ENCODE measurements at regions not wholly inside any gene's neighbourhood (a gene's known extent, or its start where the extent isn't known, plus 50 kb on each side); places are given as distances from the start of the nearest gene placed in this dataset.

- dilution Hi-C loops (cut with MboI; ENCODE audit: extremely low pct_ligation_motif_present, low sequenced_read_pairs): no loop called here
- Histone ChIP-seq H3K4me1 (ENCODE audit: control insufficient read depth, extremely low read depth, insufficient read depth, low read length) (no peaks in the 10 kb centered on the region), H3K9ac (replicated peaks; ENCODE audit: extremely low read depth, insufficient read depth, low read length) (no peak overlapping the region), H3K4me3 (replicated peaks in 1 of 3; ENCODE audit: insufficient read depth in 1 of 3, low read depth in 1 of 3, low read length in 3 of 3) (no peak overlapping the region), H3K4me2 (ENCODE audit: insufficient read depth, low read length) (no peak overlapping the region), H3K27ac (ENCODE audit: insufficient read depth, low read depth, low read length) (no peak overlapping the region), H4K20me1 (replicated peaks; ENCODE audit: control insufficient read depth, extremely low read depth, insufficient read depth, low read length) (no peaks in the 10 kb centered on the region), H3K36me3 (ENCODE audit: control insufficient read depth in 2 of 2, extremely low read depth in 1 of 2, insufficient read depth in 2 of 2, low read length in 2 of 2) (no peaks in the 10 kb centered on the region), H3K79me2 (ENCODE audit: control insufficient read depth, insufficient read depth, low read length) (no peaks in the 10 kb centered on the region), H3K27me3 (ENCODE audit: control insufficient read depth in 2 of 2, insufficient read depth in 2 of 2, low read length in 2 of 2) (no peaks in the 10 kb centered on the region), H3K9me1 (replicated peaks; ENCODE audit: control insufficient read depth, extremely low read depth, insufficient read depth, low read length) (no peaks in the 10 kb centered on the region), H2AFZ (ENCODE audit: low read depth, low read length) (no peak overlapping the region), H3K9me3 (replicated peaks; ENCODE audit: control insufficient read depth, insufficient read depth, low read length) (no peaks in the 10 kb centered on the region)
- TF ChIP-seq POLR2A (IDR thresholded peaks at IDR 0.05; ENCODE audit: low read depth, low read length) (no peak), POLR2AphosphoS5 (IDR thresholded peaks at IDR 0.05; ENCODE audit: insufficient read depth, low read depth, low read length) (no peak), FOS (IDR thresholded peaks at IDR 0.05; ENCODE audit: borderline replicate concordance, insufficient read depth, low read length) (no peak), EZH2 (IDR thresholded peaks at IDR 0.05; ENCODE audit: borderline replicate concordance, low read depth, low read length, severe bottlenecking) (no peak), MYC (IDR thresholded peaks at IDR 0.05; ENCODE audit: low read depth, low read length) (no peak), GATA2 (IDR thresholded peaks at IDR 0.05; ENCODE audit: insufficient read depth, insufficient read length, low read depth, low read length) (no peak)
- BruUV-seq (replicated peaks): no TSS peak
- POLR2A ChIA-PET: no interaction called here
- CTCF ChIA-PET: interaction anchor here (1.0 kb wide), 1 partner anchor 20 kb away, joined by 3 read pairs; no protein-coding TSS in a partner anchor
- intact Hi-C loops (cut with micrococcal nuclease): no loop called here
- no peak for DNase-seq (ENCODE audit: low read depth, low spot score)
- no peak for FAIRE-seq
Measured at GRCh38 chr5:152315942-152316341, 89.1 kb downstream of the NMUR2 start.

GRCh38 chr5:152314196-152314829 lies 90.8 kb downstream of the NMUR2 start:
- no peaks in the 10 kb centered on the region for H3K4me1 ChIP-seq (ENCODE audit: control insufficient read depth, extremely low read depth, insufficient read depth, low read length)
- TF ChIP-seq JUN (IDR thresholded peaks at IDR 0.05; ENCODE audit: borderline replicate concordance, insufficient read depth, insufficient read length, low read depth) (no peak), MAX (IDR thresholded peaks at IDR 0.05; ENCODE audit: insufficient read depth, insufficient read length) (no peak), MYC (IDR thresholded peaks at IDR 0.05; ENCODE audit: low read depth, low read length) (no peak), FOS (IDR thresholded peaks at IDR 0.05; ENCODE audit: borderline replicate concordance, insufficient read depth, low read length) (no peak), GATA2 (IDR thresholded peaks at IDR 0.05; ENCODE audit: insufficient read depth, insufficient read length, low read depth, low read length) (no peak), POLR2AphosphoS5 (IDR thresholded peaks at IDR 0.05; ENCODE audit: insufficient read depth, low read depth, low read length) (no peak), POLR2A (IDR thresholded peaks at IDR 0.05; ENCODE audit: low read depth, low read length) (no peak), EZH2 (IDR thresholded peaks at IDR 0.05; ENCODE audit: borderline replicate concordance, low read depth, low read length, severe bottlenecking) (no peak), CTCF (IDR thresholded peaks at IDR 0.05; ENCODE audit: extremely low read depth in 1 of 2, insufficient read depth in 1 of 2, low read depth in 1 of 2, low read length in 2 of 2) (no peak)

More at GRCh38 chr5:152314196-152314829, 90.8 kb downstream of the NMUR2 start:
- intact Hi-C loops (cut with micrococcal nuclease) (no loop called here), dilution Hi-C loops (cut with MboI; ENCODE audit: extremely low pct_ligation_motif_present, low sequenced_read_pairs) (no loop called here)
- ChIA-PET POLR2A (no interaction called here), CTCF (no interaction called here)
- H3K36me3 ChIP-seq (ENCODE audit: control insufficient read depth in 2 of 2, extremely low read depth in 1 of 2, insufficient read depth in 2 of 2, low read length in 2 of 2): no peaks in the 10 kb centered on the region
- no peaks in the 10 kb centered on the region for H3K9me1 ChIP-seq (replicated peaks; ENCODE audit: control insufficient read depth, extremely low read depth, insufficient read depth, low read length)
- H2AFZ ChIP-seq (ENCODE audit: low read depth, low read length): no peak overlapping the region
- FAIRE-seq (no peak), DNase-seq (ENCODE audit: low read depth, low spot score) (no peak)
- H3K4me3 ChIP-seq (replicated peaks in 1 of 3; ENCODE audit: insufficient read depth in 1 of 3, low read depth in 1 of 3, low read length in 3 of 3): no peak overlapping the region
- no TSS peak for BruUV-seq (replicated peaks)
- H3K9me3 ChIP-seq (replicated peaks; ENCODE audit: control insufficient read depth, insufficient read depth, low read length): no peaks in the 10 kb centered on the region
- H3K9ac ChIP-seq (replicated peaks; ENCODE audit: extremely low read depth, insufficient read depth, low read length): no peak overlapping the region
- no peaks in the 10 kb centered on the region for H3K27me3 ChIP-seq (ENCODE audit: control insufficient read depth in 2 of 2, insufficient read depth in 2 of 2, low read length in 2 of 2)
- no peaks in the 10 kb centered on the region for H3K79me2 ChIP-seq (ENCODE audit: control insufficient read depth, insufficient read depth, low read length)
- H3K27ac ChIP-seq (ENCODE audit: insufficient read depth, low read depth, low read length): no peak overlapping the region
- no peak overlapping the region for H3K4me2 ChIP-seq (ENCODE audit: insufficient read depth, low read length)
- H4K20me1 ChIP-seq (replicated peaks; ENCODE audit: control insufficient read depth, extremely low read depth, insufficient read depth, low read length): no peaks in the 10 kb centered on the region

Data from endothelial cell of umbilical vein (primary cell).